Tibial nerve (tissue), 4 donors: ENCODE measurements at regions not wholly inside any gene's neighbourhood (a gene's known extent, or its start where the extent isn't known, plus 50 kb on each side); places are given as distances from the start of the nearest gene placed in this dataset.

ENCODE experiments used
- DNase-seq, 2 donors: peaks; one replicate each; pipeline ENCODE4 v3.0.0-alpha.2; 2019; ENCODE audit warnings: low spot score in 2 of 2
- H3K27ac ChIP-seq, 4 donors: fragments of 200-600 bp; sonication (generic) in 3 of 4; one replicate each; pipeline ENCODE4 v1.5.1; 2017 to 2019; ENCODE audit warnings: mild to moderate bottlenecking in 1 of 4
- H3K27me3 ChIP-seq, 2 donors: fragments of 200-600 bp; sonication (generic) in 1 of 2; one replicate each; pipeline versions ENCODE4 v1.5.1 to v1.6.0; 2017 to 2019
- H3K36me3 ChIP-seq, 3 donors: fragments of 200-600 bp; sonication (generic); one replicate each; pipeline ENCODE4 v1.5.1; 2018 to 2019
- H3K4me1 ChIP-seq, 4 donors: fragments of 200-600 bp; sonication (generic) in 3 of 4; one replicate each; pipeline ENCODE4 v1.5.1; 2017 to 2019
- H3K4me3 ChIP-seq, 4 donors: fragments of 200-600 bp; sonication (generic) in 3 of 4; one replicate each; pipeline ENCODE4 v1.5.1; 2017 to 2019; ENCODE audit warnings: mild to moderate bottlenecking in 1 of 4, moderate library complexity in 1 of 4
- H3K9me3 ChIP-seq, 4 donors: fragments of 200-600 bp; sonication (generic) in 3 of 4; one replicate each; pipeline ENCODE4 v1.5.1; 2017 to 2019
- CTCF ChIP-seq, 5 experiments: fragments of 200-600 bp in 3 of 5; fragments of 450-650 bp in 2 of 5; sonication (generic) in 3 of 5; IDR thresholded peaks; one replicate each; pipeline ENCODE4 v1.5.1; 2016 to 2019; ENCODE audit warnings: antibody characterized with exemption in 5 of 5, mild to moderate bottlenecking in 3 of 5, moderate library complexity in 2 of 5
- EP300 ChIP-seq, 2 donors: sonication (generic); formaldehyde crosslinking; IDR thresholded peaks; one replicate each; pipeline ENCODE4 v1.6.1; 2017; ENCODE audit warnings: antibody characterized with exemption in 2 of 2, mild to moderate bottlenecking in 1 of 2
- POLR2A ChIP-seq, 2 donors: fragments of 450-650 bp; IDR thresholded peaks; one replicate each; pipeline ENCODE4 v1.6.1; 2017; ENCODE audit warnings: antibody characterized with exemption in 2 of 2, mild to moderate bottlenecking in 2 of 2, moderate library complexity in 2 of 2
- WGBS, 2 donors: methylation state at CpG; one replicate each; pipeline ENCODE4 v1.1.5; 2018; 5-methylcytosine and 5-hydroxymethylcytosine counted together

- no peak overlapping the region for H3K27ac ChIP-seq
- TF ChIP-seq EP300 (IDR thresholded peaks at IDR 0.05) (no peak), CTCF (IDR thresholded peaks at IDR 0.05) (no peak), POLR2A (IDR thresholded peaks at IDR 0.05) (no peak)
- H3K4me1 ChIP-seq: no peaks in the 10 kb centered on the region
- no peaks in the 10 kb centered on the region for H3K36me3 ChIP-seq
- no peaks in the 10 kb centered on the region for H3K9me3 ChIP-seq
- H3K4me3 ChIP-seq: no peak overlapping the region
- no peaks in the 10 kb centered on the region for H3K27me3 ChIP-seq
- no peak for DNase-seq
- 90 to 92% methylated on average over 2 of the region's 2 CpGs for WGBS, 2 donors
Measured at GRCh38 chr5:108625654-108626053, 122.0 kb upstream of the FER start.

GRCh38 chr5:108623826-108624225, 123.9 kb upstream of the FER start:
- no peaks in the 10 kb centered on the region for H3K4me1 ChIP-seq
- no peaks in the 10 kb centered on the region for H3K27me3 ChIP-seq
- no peak for DNase-seq
- no peak overlapping the region for H3K4me3 ChIP-seq
- no peak for TF ChIP-seq EP300 (IDR thresholded peaks at IDR 0.05)
- no peak for TF ChIP-seq CTCF (IDR thresholded peaks at IDR 0.05)
- no peak for TF ChIP-seq POLR2A (IDR thresholded peaks at IDR 0.05)
- no peaks in the 10 kb centered on the region for H3K36me3 ChIP-seq
- no peaks in the 10 kb centered on the region for H3K9me3 ChIP-seq
- no peak overlapping the region for H3K27ac ChIP-seq

- Histone ChIP-seq H3K27me3 (no peaks in the 10 kb centered on the region), H3K4me3 (no peak overlapping the region), H3K4me1 (no peaks in the 10 kb centered on the region), H3K9me3 (no peaks in the 10 kb centered on the region), H3K36me3 (no peaks in the 10 kb centered on the region), H3K27ac (no peak overlapping the region)
- TF ChIP-seq EP300 (IDR thresholded peaks at IDR 0.05): no peak
- WGBS, 2 donors: 43 to 46% methylated on average over 6 of the region's 6 CpGs
- no peak for DNase-seq
Measured at GRCh38 chr5:108620516-108620915, 127.2 kb upstream of the FER start.

DNA sequence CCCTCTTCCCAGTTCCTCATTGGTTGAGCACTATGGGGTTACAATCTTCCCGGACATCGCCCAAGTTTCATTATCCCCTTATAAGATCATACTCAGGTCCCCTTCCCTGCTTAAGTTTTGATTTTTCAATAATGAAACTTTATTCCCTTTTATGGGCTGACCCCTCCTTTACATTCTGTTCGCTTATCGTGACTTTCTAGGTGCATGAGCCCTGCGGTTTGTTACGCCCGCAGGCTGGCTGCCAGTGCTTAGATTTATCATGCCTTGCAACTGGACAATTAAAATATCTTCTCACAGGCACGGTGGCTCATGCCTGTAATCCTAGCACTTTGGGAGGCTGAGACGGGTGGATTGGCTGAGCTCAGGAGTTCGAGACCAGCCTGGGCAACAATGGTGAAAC, 127.9 kb upstream of the FER start:
- Histone ChIP-seq H3K4me1 (no peaks in the 10 kb centered on the region), H3K27me3 (no peaks in the 10 kb centered on the region), H3K9me3 (no peaks in the 10 kb centered on the region), H3K27ac (no peak overlapping the region), H3K4me3 (no peak overlapping the region), H3K36me3 (no peaks in the 10 kb centered on the region)
- WGBS, 2 donors: 87 to 94% methylated on average over 7 to 10 of the region's 10 CpGs
- DNase-seq: no peak
- TF ChIP-seq CTCF (IDR thresholded peaks at IDR 0.05) (no peak), POLR2A (IDR thresholded peaks at IDR 0.05) (no peak), EP300 (IDR thresholded peaks at IDR 0.05) (no peak)

GRCh38 chr5:108617467-108618435, 129.9 kb upstream of the FER start:
- TF ChIP-seq CTCF (IDR thresholded peaks at IDR 0.05) (no peak), POLR2A (IDR thresholded peaks at IDR 0.05) (no peak), EP300 (IDR thresholded peaks at IDR 0.05) (no peak)
- Histone ChIP-seq H3K36me3 (no peaks in the 10 kb centered on the region), H3K27me3 (no peaks in the 10 kb centered on the region), H3K4me1 (no peaks in the 10 kb centered on the region), H3K27ac (no peak overlapping the region), H3K9me3 (peaks cover 0 to 4% (median 0%) of the 10 kb centered on the region in 4 donors), H3K4me3 (no peak overlapping the region)
- 83 to 86% methylated on average over 8 of the region's 8 CpGs for WGBS, 2 donors
- DNase-seq: no peak
